ENCODE measurements at regions not wholly inside any gene's neighbourhood (a gene's known extent, or its start where the extent isn't known, plus 50 kb on each side); places are given as distances from the start of the nearest gene placed in this dataset.

DNA sequence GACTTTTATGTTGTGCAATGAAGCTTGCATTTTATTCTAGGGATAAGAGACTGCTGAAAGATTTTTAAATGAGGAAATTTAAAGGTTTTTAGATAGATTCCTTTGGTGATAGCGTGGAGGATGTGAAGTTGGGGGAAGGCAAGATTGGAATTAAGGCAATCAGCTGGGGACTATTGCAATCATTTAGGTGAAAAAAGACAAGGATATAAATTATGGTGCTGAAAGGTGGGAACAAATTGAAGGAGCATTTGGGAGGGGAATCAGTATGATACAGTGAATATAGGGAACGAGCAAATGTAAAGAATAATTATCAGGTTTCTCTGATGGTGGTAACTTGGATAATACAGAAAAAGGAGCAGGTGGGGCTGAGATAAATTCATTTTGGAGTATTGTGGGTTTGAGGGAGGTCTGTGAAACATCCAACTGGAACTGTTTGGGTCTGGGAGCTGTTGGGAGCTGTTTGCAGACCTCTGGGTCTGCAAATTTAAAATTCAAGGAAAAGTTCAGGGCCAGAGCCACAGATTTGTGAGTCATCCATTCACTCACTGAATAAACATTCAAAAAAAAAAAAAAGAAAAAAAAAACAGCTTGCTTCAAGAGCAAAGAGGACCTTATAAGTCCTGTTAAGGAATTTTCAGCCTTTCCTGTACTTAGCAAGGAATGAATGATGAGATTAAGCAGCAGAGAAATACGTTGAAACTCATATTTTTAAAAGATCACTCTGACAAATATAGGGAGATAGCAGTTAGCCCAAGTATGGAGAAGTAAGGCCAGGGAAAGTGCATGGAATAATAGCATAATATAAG lies 257.5 kb upstream of the FN1 start:
- Histone ChIP-seq H3K27me3 (ENCODE audit: control insufficient read depth, insufficient read depth, low read length) (no peaks in the 10 kb centered on the region), H3K4me1 (ENCODE audit: control insufficient read depth, insufficient read depth, low read length) (no peaks in the 10 kb centered on the region; the same call in 1 of the 2 replicates), H3K27ac (ENCODE audit: low read length) (no peak overlapping the region), H3K9me3 (ENCODE audit: control insufficient read depth, insufficient read depth, low read length) (no peaks in the 10 kb centered on the region), H3K36me3 (ENCODE audit: control insufficient read depth, insufficient read depth, low read length) (no peaks in the 10 kb centered on the region), H3K4me3 (ENCODE audit: low read length) (no peak overlapping the region)
- no peak for DNase-seq (ENCODE audit: low read depth, low spot score)
- 100% methylated on average over 1 of the region's 3 CpGs for WGBS (ENCODE audit: insufficient coverage, insufficient read length)

DNA sequence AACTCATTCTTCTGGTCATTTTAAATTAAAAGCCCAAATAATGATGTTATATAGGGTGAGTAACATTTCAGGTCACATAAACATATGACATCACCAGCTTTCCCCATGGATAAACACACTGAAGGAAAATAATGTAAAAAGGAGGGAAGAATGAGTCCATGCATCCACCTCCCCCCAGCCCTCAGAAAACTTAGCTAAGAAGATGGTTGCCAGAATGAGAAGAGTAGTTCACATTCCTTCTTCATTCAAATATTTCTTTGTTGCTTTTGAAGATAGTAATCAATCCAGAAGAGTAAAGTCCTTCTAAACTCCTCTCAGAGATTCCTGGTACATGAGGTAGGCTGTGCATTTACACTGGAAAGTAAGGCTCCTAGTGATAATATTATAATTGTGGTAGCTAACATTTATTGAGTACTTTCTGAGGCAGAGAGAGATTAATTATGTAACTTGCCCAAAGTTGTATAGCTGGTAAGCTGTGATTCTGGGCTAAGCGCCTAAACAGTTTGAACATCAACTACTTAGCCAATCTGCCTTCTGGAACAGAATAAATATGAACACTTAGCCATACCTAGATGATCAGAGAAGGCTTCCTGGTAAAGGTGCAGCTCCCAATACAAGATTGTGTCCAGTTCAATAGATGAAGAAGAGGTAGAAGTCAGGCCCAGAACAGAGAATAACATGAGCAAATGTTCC lies 256.7 kb upstream of the FN1 start:
- Histone ChIP-seq H3K27ac (ENCODE audit: low read length) (no peak overlapping the region), H3K27me3 (ENCODE audit: control insufficient read depth, insufficient read depth, low read length) (no peaks in the 10 kb centered on the region), H3K36me3 (ENCODE audit: control insufficient read depth, insufficient read depth, low read length) (no peaks in the 10 kb centered on the region), H3K4me1 (ENCODE audit: control insufficient read depth, insufficient read depth, low read length) (no peaks in the 10 kb centered on the region; the same call in 1 of the 2 replicates), H3K4me3 (ENCODE audit: low read length) (no peak overlapping the region), H3K9me3 (ENCODE audit: control insufficient read depth, insufficient read depth, low read length) (no peaks in the 10 kb centered on the region)
- no CpG with 5 or more reads among the region's 1 CpG for WGBS (ENCODE audit: insufficient coverage, insufficient read length)
- DNase-seq (ENCODE audit: low read depth, low spot score), result no peak

DNA sequence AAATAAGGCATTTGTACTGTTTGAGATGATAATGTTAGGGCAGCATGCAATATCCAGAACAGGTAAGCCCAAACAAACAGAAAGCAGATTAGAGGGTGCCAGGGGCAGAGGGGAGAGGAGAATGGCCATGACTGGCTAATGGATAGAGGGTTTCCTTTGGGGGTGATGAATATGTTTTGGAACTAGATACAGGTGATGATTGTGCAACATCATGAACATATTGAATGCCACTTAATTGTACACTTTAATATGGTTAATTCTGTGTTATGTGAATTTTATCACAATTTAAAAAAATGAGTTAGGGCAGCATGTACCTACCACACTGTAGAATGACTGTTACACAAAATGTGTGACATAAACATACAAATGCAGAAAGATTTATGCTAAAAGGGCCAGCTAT lies 255.5 kb upstream of the FN1 start:
- no peak for DNase-seq (ENCODE audit: low read depth, low spot score)
- Histone ChIP-seq H3K27me3 (ENCODE audit: control insufficient read depth, insufficient read depth, low read length) (no peaks in the 10 kb centered on the region), H3K9me3 (ENCODE audit: control insufficient read depth, insufficient read depth, low read length) (no peaks in the 10 kb centered on the region), H3K4me3 (ENCODE audit: low read length) (no peak overlapping the region), H3K27ac (ENCODE audit: low read length) (no peak overlapping the region), H3K4me1 (ENCODE audit: control insufficient read depth, insufficient read depth, low read length) (no peaks in the 10 kb centered on the region; the same call in 1 of the 2 replicates), H3K36me3 (ENCODE audit: control insufficient read depth, insufficient read depth, low read length) (no peaks in the 10 kb centered on the region)

DNA sequence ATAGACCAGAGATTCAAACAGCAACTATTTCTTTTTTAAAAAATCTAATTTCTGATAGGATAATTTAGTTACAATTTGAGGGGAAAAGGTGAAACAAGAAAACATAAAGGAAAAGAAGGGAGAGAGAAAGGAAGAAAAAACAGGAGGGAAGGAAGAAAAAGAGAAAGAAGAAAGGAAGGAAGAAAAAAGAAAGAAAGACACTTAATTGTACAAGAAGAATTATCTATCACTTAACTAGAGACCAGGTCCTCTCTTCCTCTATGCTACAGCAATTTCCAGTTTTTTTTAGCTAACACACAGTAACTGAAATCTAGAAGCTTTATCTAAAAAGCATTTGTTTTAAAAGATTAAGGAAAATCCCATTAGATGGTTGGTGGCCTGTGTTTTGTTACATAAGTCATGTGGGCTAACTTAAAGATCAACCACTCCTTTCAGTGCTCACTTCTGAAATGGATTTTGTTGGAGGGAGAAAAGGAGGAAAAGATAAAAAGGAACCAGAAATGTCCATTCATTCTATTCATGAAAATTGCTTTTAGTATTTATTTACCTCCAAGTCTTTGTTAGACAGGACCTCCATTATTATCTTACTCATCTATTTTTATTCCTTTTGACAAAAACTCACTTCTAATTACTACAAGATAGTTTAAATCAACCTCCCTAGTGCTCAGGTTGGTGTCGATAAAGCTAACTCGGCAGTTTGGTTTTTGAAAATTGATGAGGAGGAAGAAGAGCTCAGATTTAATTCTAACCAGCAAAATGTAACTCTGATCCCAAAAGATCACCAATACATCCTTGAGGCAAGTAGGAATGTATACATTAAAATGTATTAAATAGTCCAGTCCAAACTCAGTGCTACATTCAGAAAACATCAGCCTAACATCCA lies 251.5 kb upstream of the FN1 start:
- Histone ChIP-seq H3K4me1 (ENCODE audit: control insufficient read depth, insufficient read depth, low read length) (no peaks in the 10 kb centered on the region), H3K36me3 (ENCODE audit: control insufficient read depth, insufficient read depth, low read length) (no peaks in the 10 kb centered on the region), H3K27me3 (ENCODE audit: control insufficient read depth, insufficient read depth, low read length) (no peaks in the 10 kb centered on the region), H3K9me3 (ENCODE audit: control insufficient read depth, insufficient read depth, low read length) (no peaks in the 10 kb centered on the region), H3K4me3 (ENCODE audit: low read length) (no peak overlapping the region), H3K27ac (ENCODE audit: low read length) (no peak overlapping the region)
- WGBS (ENCODE audit: insufficient coverage, insufficient read length), result no CpG with 5 or more reads among the region's 2 CpGs
- DNase-seq (ENCODE audit: low read depth, low spot score), result no peak

DNA sequence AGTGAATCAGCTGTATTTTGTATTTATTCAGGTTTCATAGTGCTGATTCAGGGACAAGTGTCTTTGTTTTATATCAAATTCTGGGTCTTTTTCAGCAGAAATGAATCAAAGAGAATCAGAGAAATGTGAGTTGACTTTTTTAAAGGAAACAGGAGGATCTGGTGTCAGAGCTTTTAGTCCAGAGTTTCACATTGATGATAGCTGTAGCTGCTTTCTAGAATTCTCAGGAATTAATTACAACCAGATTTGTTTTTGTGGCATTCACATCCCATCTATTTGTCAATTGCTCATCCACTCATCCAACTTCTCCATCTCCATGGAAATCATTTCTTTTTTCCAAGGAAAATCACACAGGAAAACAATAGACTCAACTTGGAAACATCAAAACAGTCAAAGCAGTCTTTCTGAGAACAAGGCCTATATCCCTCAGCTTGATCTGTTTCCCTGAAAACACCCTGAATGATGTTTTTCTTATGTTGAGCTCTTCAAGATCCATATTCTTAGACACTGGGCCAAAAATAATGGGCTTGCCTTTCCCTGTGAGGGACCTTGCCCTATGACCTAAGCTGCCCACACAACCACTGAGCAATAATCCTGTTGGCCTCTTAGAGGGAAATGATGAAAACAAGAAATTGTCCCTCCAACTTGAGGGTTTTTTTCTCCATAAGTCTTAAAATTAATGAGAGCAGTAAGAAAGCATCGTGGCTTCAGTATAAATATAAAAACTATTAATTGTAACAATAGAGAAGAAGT lies 249.5 kb upstream of the FN1 start:
- Histone ChIP-seq H3K9me3 (ENCODE audit: control insufficient read depth, insufficient read depth, low read length) (no peaks in the 10 kb centered on the region), H3K36me3 (ENCODE audit: control insufficient read depth, insufficient read depth, low read length) (no peaks in the 10 kb centered on the region), H3K4me3 (ENCODE audit: low read length) (no peak overlapping the region), H3K27me3 (ENCODE audit: control insufficient read depth, insufficient read depth, low read length) (no peaks in the 10 kb centered on the region), H3K27ac (ENCODE audit: low read length) (no peak overlapping the region), H3K4me1 (ENCODE audit: control insufficient read depth, insufficient read depth, low read length) (no peaks in the 10 kb centered on the region)
- no peak for DNase-seq (ENCODE audit: low read depth, low spot score)
- no CpG with 5 or more reads among the region's 1 CpG for WGBS (ENCODE audit: insufficient coverage, insufficient read length)

DNA sequence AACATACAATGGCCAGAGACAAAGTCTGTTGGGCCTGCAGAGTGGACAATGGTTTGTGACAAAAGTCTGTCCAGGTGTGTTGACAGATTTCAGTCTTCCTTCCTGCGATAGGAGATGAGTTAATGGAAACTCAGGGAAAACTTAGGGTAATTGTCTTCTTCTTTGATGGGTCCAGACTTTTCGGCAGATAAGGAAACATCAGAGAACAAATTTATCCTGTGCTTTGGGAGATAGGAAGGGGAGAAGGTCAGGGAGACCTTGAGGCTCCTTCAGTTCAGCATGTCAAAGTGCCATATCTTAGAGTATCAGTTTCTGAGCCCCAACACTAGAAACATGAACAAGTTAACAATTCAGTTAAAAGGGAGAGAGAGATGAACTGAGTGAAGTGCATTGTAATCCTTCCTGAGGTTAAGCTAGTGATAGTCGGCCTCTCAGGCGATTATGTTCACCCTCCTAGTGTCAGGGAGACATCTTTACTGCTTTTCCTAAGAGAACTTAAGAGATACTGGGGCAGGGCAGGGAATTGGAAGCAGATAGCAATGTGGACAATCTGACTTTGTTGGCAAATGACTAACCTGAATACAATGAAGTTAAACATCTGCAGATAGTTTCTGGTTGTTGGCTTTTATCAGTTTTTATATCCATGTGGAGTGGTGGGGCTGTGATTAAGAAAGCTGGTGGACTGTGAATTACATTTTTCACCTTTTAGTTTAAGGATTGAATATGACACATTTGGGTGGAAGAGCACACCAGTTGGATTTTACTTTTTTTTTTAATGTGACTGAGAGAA lies 248.8 kb upstream of the FN1 start:
- Histone ChIP-seq H3K4me3 (ENCODE audit: low read length) (no peak overlapping the region), H3K27me3 (ENCODE audit: control insufficient read depth, insufficient read depth, low read length) (no peaks in the 10 kb centered on the region), H3K9me3 (ENCODE audit: control insufficient read depth, insufficient read depth, low read length) (no peaks in the 10 kb centered on the region), H3K4me1 (ENCODE audit: control insufficient read depth, insufficient read depth, low read length) (no peaks in the 10 kb centered on the region), H3K36me3 (ENCODE audit: control insufficient read depth, insufficient read depth, low read length) (no peaks in the 10 kb centered on the region), H3K27ac (ENCODE audit: low read length) (no peak overlapping the region)
- WGBS (ENCODE audit: insufficient coverage, insufficient read length), result no CpG with 5 or more reads among the region's 4 CpGs
- DNase-seq (ENCODE audit: low read depth, low spot score), result no peak

DNA sequence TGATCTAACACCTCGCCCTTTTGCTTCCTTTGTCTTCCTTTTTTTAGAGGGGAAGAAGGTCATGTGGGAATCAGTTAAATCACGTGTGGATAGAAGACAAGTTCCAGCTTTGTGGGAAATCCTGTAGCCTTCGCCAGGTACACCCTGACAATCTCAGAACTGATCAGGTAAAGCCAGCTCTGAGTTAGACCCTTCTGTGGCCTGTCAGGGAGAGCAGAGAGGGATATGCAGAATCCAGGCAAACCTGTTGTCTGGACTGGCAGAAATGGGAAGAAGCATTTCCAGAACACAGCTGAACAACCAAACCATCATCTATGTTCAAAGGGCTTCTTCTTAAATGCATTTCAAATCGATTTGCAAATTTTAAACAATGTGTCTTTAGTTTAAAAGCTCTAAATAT lies 247.4 kb upstream of the FN1 start:
- no peak overlapping the region for H3K27ac ChIP-seq (ENCODE audit: low read length)
- WGBS (ENCODE audit: insufficient coverage, insufficient read length), result no CpG with 5 or more reads among the region's 4 CpGs
- DNase-seq (ENCODE audit: low read depth, low spot score), result no peak
- no peaks in the 10 kb centered on the region for H3K4me1 ChIP-seq (ENCODE audit: control insufficient read depth, insufficient read depth, low read length)
- no peak overlapping the region for H3K4me3 ChIP-seq (ENCODE audit: low read length)
- no peaks in the 10 kb centered on the region for H3K36me3 ChIP-seq (ENCODE audit: control insufficient read depth, insufficient read depth, low read length)
- H3K27me3 ChIP-seq (ENCODE audit: control insufficient read depth, insufficient read depth, low read length), result no peaks in the 10 kb centered on the region
- H3K9me3 ChIP-seq (ENCODE audit: control insufficient read depth, insufficient read depth, low read length), result no peaks in the 10 kb centered on the region

DNA sequence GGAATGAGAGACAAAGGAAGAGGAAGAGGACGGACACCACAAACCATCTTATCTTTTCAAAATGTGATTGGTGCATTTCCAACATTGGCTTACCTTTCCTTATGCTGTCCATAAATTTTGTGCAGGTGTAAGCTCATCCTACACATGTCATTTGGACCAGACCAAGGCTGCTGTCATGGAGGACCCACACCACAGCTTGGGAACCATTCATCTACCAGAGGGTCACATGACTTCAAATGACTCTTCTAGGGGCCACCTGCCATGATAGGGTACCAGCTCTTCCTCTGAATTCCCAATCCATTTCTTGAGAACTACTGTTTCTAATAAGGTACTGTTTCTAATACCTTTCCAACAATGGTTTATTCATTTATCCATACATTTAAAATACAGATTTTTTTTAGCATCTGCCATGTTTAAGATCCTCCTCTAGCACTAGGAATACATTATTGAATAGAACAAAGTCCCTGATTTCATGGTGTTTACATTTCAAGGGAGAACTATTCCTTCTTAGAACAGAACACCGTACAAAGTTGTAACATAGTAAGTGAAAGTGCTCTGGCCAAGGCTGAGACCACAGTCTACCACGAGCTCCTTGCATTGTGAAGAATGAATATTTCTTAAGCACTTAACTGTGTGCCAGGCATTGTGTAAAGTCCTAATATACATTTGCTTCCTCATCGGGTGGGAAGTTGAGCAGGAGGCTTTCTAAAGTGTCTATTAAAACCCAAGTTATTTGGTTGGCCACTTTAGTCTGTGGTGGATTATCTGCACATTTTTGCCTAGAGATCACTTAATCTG lies 246.1 kb upstream of the FN1 start:
- H3K4me3 ChIP-seq (ENCODE audit: low read length), result no peak overlapping the region
- H3K27me3 ChIP-seq (ENCODE audit: control insufficient read depth, insufficient read depth, low read length), result no peaks in the 10 kb centered on the region
- no peaks in the 10 kb centered on the region for H3K9me3 ChIP-seq (ENCODE audit: control insufficient read depth, insufficient read depth, low read length)
- no peaks in the 10 kb centered on the region for H3K36me3 ChIP-seq (ENCODE audit: control insufficient read depth, insufficient read depth, low read length)
- no peak overlapping the region for H3K27ac ChIP-seq (ENCODE audit: low read length)
- H3K4me1 ChIP-seq (ENCODE audit: control insufficient read depth, insufficient read depth, low read length), result no peaks in the 10 kb centered on the region
- no CpG with 5 or more reads among the region's 4 CpGs for WGBS (ENCODE audit: insufficient coverage, insufficient read length)
- no peak for DNase-seq (ENCODE audit: low read depth, low spot score)

Data from iPS DF 6.9 (cell line).